ENCODE measurements at regions not wholly inside any gene's neighbourhood (a gene's known extent, or its start where the extent isn't known, plus 50 kb on each side); places are given as distances from the start of the nearest gene placed in this dataset.

GRCh38 chr12:126537961-126538530 is 1472.8 kb downstream of the AACS start:
- Histone ChIP-seq H3K36me3 (ENCODE audit: control insufficient read depth in 1 of 2, insufficient read depth in 2 of 2, low read length in 2 of 2) (no peaks in the 10 kb centered on the region), H3K9me3 (ENCODE audit: control insufficient read depth in 1 of 2, low read length in 2 of 2) (no peaks in the 10 kb centered on the region), H3K4me3 (ENCODE audit: low read depth in 1 of 2, low read length in 2 of 2) (no peak overlapping the region), H3K4me1 (ENCODE audit: control insufficient read depth in 1 of 2, insufficient read depth in 2 of 2, low read length in 2 of 2) (no peaks in the 10 kb centered on the region), H3K27ac (ENCODE audit: low read length) (no peak overlapping the region), H3K27me3 (ENCODE audit: low read depth, low read length) (no peaks in the 10 kb centered on the region)

- H3K36me3 ChIP-seq (ENCODE audit: control insufficient read depth in 1 of 2, insufficient read depth in 2 of 2, low read length in 2 of 2) = no peaks in the 10 kb centered on the region
- H3K4me3 ChIP-seq (ENCODE audit: low read depth in 1 of 2, low read length in 2 of 2) = no peak overlapping the region
- no peak overlapping the region for H3K27ac ChIP-seq (ENCODE audit: low read length)
- H3K4me1 ChIP-seq (ENCODE audit: control insufficient read depth in 1 of 2, insufficient read depth in 2 of 2, low read length in 2 of 2) = no peaks in the 10 kb centered on the region
- no peaks in the 10 kb centered on the region for H3K9me3 ChIP-seq (ENCODE audit: control insufficient read depth in 1 of 2, low read length in 2 of 2)
- H3K27me3 ChIP-seq (ENCODE audit: low read depth, low read length) = no peaks in the 10 kb centered on the region
Observed at GRCh38 chr12:126538888-126539287, 1473.7 kb downstream of the AACS start.

GRCh38 chr12:126545411-126545810 is 1480.2 kb downstream of the AACS start:
- Histone ChIP-seq H3K4me1 (ENCODE audit: control insufficient read depth in 1 of 2, insufficient read depth in 2 of 2, low read length in 2 of 2) (no peaks in the 10 kb centered on the region), H3K27ac (ENCODE audit: low read length) (no peak overlapping the region), H3K9me3 (ENCODE audit: control insufficient read depth in 1 of 2, low read length in 2 of 2) (no peaks in the 10 kb centered on the region), H3K4me3 (ENCODE audit: low read depth in 1 of 2, low read length in 2 of 2) (no peak overlapping the region), H3K27me3 (ENCODE audit: low read depth, low read length) (no peaks in the 10 kb centered on the region), H3K36me3 (ENCODE audit: control insufficient read depth in 1 of 2, insufficient read depth in 2 of 2, low read length in 2 of 2) (no peaks in the 10 kb centered on the region)

- Histone ChIP-seq H3K9me3 (ENCODE audit: control insufficient read depth in 1 of 2, low read length in 2 of 2) (no peaks in the 10 kb centered on the region), H3K36me3 (ENCODE audit: control insufficient read depth in 1 of 2, insufficient read depth in 2 of 2, low read length in 2 of 2) (no peaks in the 10 kb centered on the region), H3K27ac (ENCODE audit: low read length) (no peak overlapping the region), H3K4me3 (ENCODE audit: low read depth in 1 of 2, low read length in 2 of 2) (no peak overlapping the region), H3K4me1 (ENCODE audit: control insufficient read depth in 1 of 2, insufficient read depth in 2 of 2, low read length in 2 of 2) (no peaks in the 10 kb centered on the region), H3K27me3 (ENCODE audit: low read depth, low read length) (no peaks in the 10 kb centered on the region)
Observed at GRCh38 chr12:126547905-126548304, 1482.7 kb downstream of the AACS start.

GRCh38 chr12:126551869-126552268 is 1486.6 kb downstream of the AACS start:
- Histone ChIP-seq H3K4me1 (ENCODE audit: control insufficient read depth in 1 of 2, insufficient read depth in 2 of 2, low read length in 2 of 2) (no peaks in the 10 kb centered on the region), H3K4me3 (ENCODE audit: low read depth in 1 of 2, low read length in 2 of 2) (no peak overlapping the region), H3K36me3 (ENCODE audit: control insufficient read depth in 1 of 2, insufficient read depth in 2 of 2, low read length in 2 of 2) (no peaks in the 10 kb centered on the region), H3K27me3 (ENCODE audit: low read depth, low read length) (no peaks in the 10 kb centered on the region), H3K9me3 (ENCODE audit: control insufficient read depth in 1 of 2, low read length in 2 of 2) (no peaks in the 10 kb centered on the region), H3K27ac (ENCODE audit: low read length) (no peak overlapping the region)

DNA sequence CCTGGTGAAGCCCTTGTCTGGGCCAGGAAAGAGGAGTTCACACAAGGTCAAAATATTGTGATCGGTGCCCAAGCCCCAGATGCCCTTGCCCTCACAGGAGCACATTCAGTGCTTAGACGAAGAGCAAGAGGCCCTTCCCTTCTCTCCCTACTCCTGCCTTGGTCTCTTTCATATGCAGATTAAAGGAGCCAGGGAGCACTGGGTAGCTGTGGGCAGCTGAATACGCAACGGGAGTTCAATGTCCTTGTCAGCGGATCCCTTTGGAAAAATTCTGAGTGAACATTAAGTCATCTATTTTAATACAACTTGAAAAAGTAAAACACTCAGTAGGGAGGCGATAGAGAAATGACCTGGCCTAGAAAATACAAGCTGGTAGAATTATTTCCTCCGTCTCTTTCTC is 1489.4 kb downstream of the AACS start:
- H3K4me3 ChIP-seq (ENCODE audit: low read depth in 1 of 2, low read length in 2 of 2) = no peak overlapping the region
- H3K27me3 ChIP-seq (ENCODE audit: low read depth, low read length) = no peaks in the 10 kb centered on the region
- no peaks in the 10 kb centered on the region for H3K9me3 ChIP-seq (ENCODE audit: control insufficient read depth in 1 of 2, low read length in 2 of 2)
- H3K4me1 ChIP-seq (ENCODE audit: control insufficient read depth in 1 of 2, insufficient read depth in 2 of 2, low read length in 2 of 2) = no peaks in the 10 kb centered on the region
- H3K27ac ChIP-seq (ENCODE audit: low read length) = no peak overlapping the region
- no peaks in the 10 kb centered on the region for H3K36me3 ChIP-seq (ENCODE audit: control insufficient read depth in 1 of 2, insufficient read depth in 2 of 2, low read length in 2 of 2)

DNA sequence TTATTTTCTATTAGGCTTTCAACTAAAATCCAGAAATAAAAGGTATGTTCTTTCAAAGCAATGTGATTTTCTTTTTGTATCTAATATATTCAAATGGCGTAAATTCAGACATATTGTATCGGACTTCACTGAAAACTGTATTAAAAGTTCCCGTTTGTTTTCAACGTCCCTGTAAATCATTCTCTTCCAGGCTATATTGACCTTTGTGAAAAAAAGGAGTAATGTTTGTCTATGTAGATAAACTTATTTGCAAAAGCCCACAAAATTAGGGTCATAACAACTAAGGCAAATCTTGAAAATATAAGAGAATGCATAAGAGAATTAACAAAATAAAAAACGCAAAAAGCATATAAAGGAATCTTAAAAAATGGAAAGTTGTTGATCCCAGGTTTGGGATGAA is 1492.4 kb downstream of the AACS start:
- peaks cover 0 to 4% of the 10 kb centered on the region in 2 donors for H3K4me1 ChIP-seq (ENCODE audit: control insufficient read depth in 1 of 2, insufficient read depth in 2 of 2, low read length in 2 of 2)
- no peaks in the 10 kb centered on the region for H3K27me3 ChIP-seq (ENCODE audit: low read depth, low read length)
- no peaks in the 10 kb centered on the region for H3K36me3 ChIP-seq (ENCODE audit: control insufficient read depth in 1 of 2, insufficient read depth in 2 of 2, low read length in 2 of 2)
- H3K9me3 ChIP-seq (ENCODE audit: control insufficient read depth in 1 of 2, low read length in 2 of 2) = no peaks in the 10 kb centered on the region
- H3K27ac ChIP-seq (ENCODE audit: low read length) = no peak overlapping the region
- H3K4me3 ChIP-seq (ENCODE audit: low read depth in 1 of 2, low read length in 2 of 2) = no peak overlapping the region

GRCh38 chr12:126558219-126558618 is 1493.0 kb downstream of the AACS start:
- no peaks in the 10 kb centered on the region for H3K36me3 ChIP-seq (ENCODE audit: control insufficient read depth in 1 of 2, insufficient read depth in 2 of 2, low read length in 2 of 2)
- H3K4me1 ChIP-seq (ENCODE audit: control insufficient read depth in 1 of 2, insufficient read depth in 2 of 2, low read length in 2 of 2) = peaks cover 0 to 4% of the 10 kb centered on the region in 2 donors
- no peaks in the 10 kb centered on the region for H3K9me3 ChIP-seq (ENCODE audit: control insufficient read depth in 1 of 2, low read length in 2 of 2)
- H3K27me3 ChIP-seq (ENCODE audit: low read depth, low read length) = no peaks in the 10 kb centered on the region
- no peak overlapping the region for H3K27ac ChIP-seq (ENCODE audit: low read length)
- no peak overlapping the region for H3K4me3 ChIP-seq (ENCODE audit: low read depth in 1 of 2, low read length in 2 of 2)

GRCh38 chr12:126558810-126559209 is 1493.6 kb downstream of the AACS start:
- Histone ChIP-seq H3K4me3 (ENCODE audit: low read depth in 1 of 2, low read length in 2 of 2) (no peak overlapping the region), H3K9me3 (ENCODE audit: control insufficient read depth in 1 of 2, low read length in 2 of 2) (no peaks in the 10 kb centered on the region), H3K27me3 (ENCODE audit: low read depth, low read length) (no peaks in the 10 kb centered on the region), H3K36me3 (ENCODE audit: control insufficient read depth in 1 of 2, insufficient read depth in 2 of 2, low read length in 2 of 2) (no peaks in the 10 kb centered on the region), H3K27ac (ENCODE audit: low read length) (no peak overlapping the region), H3K4me1 (ENCODE audit: control insufficient read depth in 1 of 2, insufficient read depth in 2 of 2, low read length in 2 of 2) (peaks cover 0 to 4% of the 10 kb centered on the region in 2 donors)

GRCh38 chr12:126567016-126567415 is 1501.8 kb downstream of the AACS start:
- Histone ChIP-seq H3K4me1 (ENCODE audit: control insufficient read depth in 1 of 2, insufficient read depth in 2 of 2, low read length in 2 of 2) (no peaks in the 10 kb centered on the region), H3K9me3 (ENCODE audit: control insufficient read depth in 1 of 2, low read length in 2 of 2) (no peaks in the 10 kb centered on the region), H3K36me3 (ENCODE audit: control insufficient read depth in 1 of 2, insufficient read depth in 2 of 2, low read length in 2 of 2) (no peaks in the 10 kb centered on the region), H3K27me3 (ENCODE audit: low read depth, low read length) (no peaks in the 10 kb centered on the region), H3K27ac (ENCODE audit: low read length) (no peak overlapping the region), H3K4me3 (ENCODE audit: low read depth in 1 of 2, low read length in 2 of 2) (no peak overlapping the region)

DNA sequence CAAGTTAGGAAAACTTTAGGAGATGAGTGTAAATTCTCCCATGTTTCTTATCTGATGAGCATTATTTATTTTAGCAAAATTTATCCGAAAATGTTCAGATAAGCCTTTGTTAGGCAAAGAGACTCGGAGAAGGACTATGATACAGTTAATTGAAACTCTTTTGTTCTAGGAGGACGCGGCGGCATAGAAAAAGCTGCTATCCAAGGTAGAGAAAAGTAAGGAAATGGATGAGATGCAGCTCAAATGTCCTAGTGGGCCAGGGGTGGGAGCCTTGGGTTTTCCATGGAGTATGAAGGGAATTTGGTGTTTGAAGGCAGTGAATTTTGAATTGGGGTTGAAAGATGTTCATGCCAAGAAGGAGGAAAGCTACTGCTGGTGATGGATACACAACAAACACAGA is 1504.5 kb downstream of the AACS start:
- H3K27me3 ChIP-seq (ENCODE audit: low read depth, low read length) = no peaks in the 10 kb centered on the region
- H3K27ac ChIP-seq (ENCODE audit: low read length) = no peak overlapping the region

GRCh38 chr12:126570566-126570965 is 1505.3 kb downstream of the AACS start:
- H3K4me3 ChIP-seq (ENCODE audit: low read depth in 1 of 2, low read length in 2 of 2) = no peak overlapping the region
- H3K9me3 ChIP-seq (ENCODE audit: control insufficient read depth in 1 of 2, low read length in 2 of 2) = no peaks in the 10 kb centered on the region
- no peaks in the 10 kb centered on the region for H3K4me1 ChIP-seq (ENCODE audit: control insufficient read depth in 1 of 2, insufficient read depth in 2 of 2, low read length in 2 of 2)
- no peak overlapping the region for H3K27ac ChIP-seq (ENCODE audit: low read length)
- no peaks in the 10 kb centered on the region for H3K27me3 ChIP-seq (ENCODE audit: low read depth, low read length)
- H3K36me3 ChIP-seq (ENCODE audit: control insufficient read depth in 1 of 2, insufficient read depth in 2 of 2, low read length in 2 of 2) = no peaks in the 10 kb centered on the region

More for the DNA sequence above, 1504.5 kb downstream of the AACS start:
- no peaks in the 10 kb centered on the region for H3K36me3 ChIP-seq (ENCODE audit: control insufficient read depth in 1 of 2, insufficient read depth in 2 of 2, low read length in 2 of 2)
- no peaks in the 10 kb centered on the region for H3K9me3 ChIP-seq (ENCODE audit: control insufficient read depth in 1 of 2, low read length in 2 of 2)
- H3K4me3 ChIP-seq (ENCODE audit: low read depth in 1 of 2, low read length in 2 of 2) = no peak overlapping the region
- H3K4me1 ChIP-seq (ENCODE audit: control insufficient read depth in 1 of 2, insufficient read depth in 2 of 2, low read length in 2 of 2) = no peaks in the 10 kb centered on the region

All from muscle layer of duodenum (tissue), 2 donors.